ENCODE measurements at regions not wholly inside any gene's neighbourhood (a gene's known extent, or its start where the extent isn't known, plus 50 kb on each side); places are given as distances from the start of the nearest gene placed in this dataset.
"Not testable (repeated sequence)": the region's sequence is repeated elsewhere in the genome, so short reads cannot be mapped to it uniquely, and the experiment has no call there.

GRCh38 chr21:15466329-15466728 is 263.5 kb upstream of the USP25 start:
- Histone ChIP-seq H3K36me3 (ENCODE audit: control insufficient read depth in 4 of 4, insufficient read depth in 4 of 4, low read length in 3 of 4) (no peaks in the 10 kb centered on the region), H3K4me3 (ENCODE audit: control insufficient read depth in 1 of 7, extremely low read depth in 1 of 7, insufficient read depth in 4 of 7, low read depth in 2 of 7, low read length in 6 of 7) (no peak overlapping the region), H3K27ac (ENCODE audit: insufficient read depth in 1 of 2, low read depth in 1 of 2, low read length in 2 of 2, poor library complexity in 1 of 2, severe bottlenecking in 2 of 2) (no peak overlapping the region), H3K9me3 (ENCODE audit: control extremely low read depth in 1 of 5, control insufficient read depth in 4 of 5, insufficient read depth in 2 of 5, low read depth in 1 of 5, low read length in 4 of 5) (peaks cover 0 to 3% (median 0%) of the 10 kb centered on the region in 5 experiments), H3K27me3 (replicated peaks in 2 of 5; ENCODE audit: control insufficient read depth in 4 of 5, insufficient read depth in 5 of 5, low read length in 4 of 5) (no peaks in the 10 kb centered on the region), H3K4me1 (ENCODE audit: control extremely low read depth in 1 of 4, control insufficient read depth in 4 of 4, insufficient read depth in 4 of 4, low read length in 3 of 4) (peaks cover 0 to 8% (median 4%) of the 10 kb centered on the region in 4 experiments)
- ChIA-PET POLR2A (interaction anchor here (1.6 kb wide), 1 partner anchor 14 kb away, joined by 4 read pairs; no protein-coding TSS in a partner anchor), CTCF (no interaction called here)
- WGBS (ENCODE audit: insufficient coverage): 100% methylated on average over 1 of the region's 4 CpGs
- no peak for DNase-seq

- POLR2A ChIA-PET: no interaction called here
Observed at GRCh38 chr21:15468368-15468767, 261.4 kb upstream of the USP25 start.

GRCh38 chr21:15472108-15473040 is 257.4 kb upstream of the USP25 start:
- POLR2A ChIA-PET: no interaction called here
- CTCF ChIA-PET: no interaction called here

More at GRCh38 chr21:15468368-15468767, 261.4 kb upstream of the USP25 start:
- Histone ChIP-seq H3K36me3 (ENCODE audit: control insufficient read depth in 4 of 4, insufficient read depth in 4 of 4, low read length in 3 of 4) (no peaks in the 10 kb centered on the region), H3K9me3 (ENCODE audit: control extremely low read depth in 1 of 5, control insufficient read depth in 4 of 5, insufficient read depth in 2 of 5, low read depth in 1 of 5, low read length in 4 of 5) (peaks cover 0 to 3% (median 0%) of the 10 kb centered on the region in 5 experiments), H3K4me1 (ENCODE audit: control extremely low read depth in 1 of 4, control insufficient read depth in 4 of 4, insufficient read depth in 4 of 4, low read length in 3 of 4) (peaks cover 0 to 8% (median 4%) of the 10 kb centered on the region in 4 experiments), H3K27ac (ENCODE audit: insufficient read depth in 1 of 2, low read depth in 1 of 2, low read length in 2 of 2, poor library complexity in 1 of 2, severe bottlenecking in 2 of 2) (no peak overlapping the region), H3K27me3 (replicated peaks in 2 of 5; ENCODE audit: control insufficient read depth in 4 of 5, insufficient read depth in 5 of 5, low read length in 4 of 5) (no peaks in the 10 kb centered on the region), H3K4me3 (ENCODE audit: control insufficient read depth in 1 of 7, extremely low read depth in 1 of 7, insufficient read depth in 4 of 7, low read depth in 2 of 7, low read length in 6 of 7) (no peak overlapping the region)
- 76% methylated on average over 2 of the region's 2 CpGs for WGBS (ENCODE audit: insufficient coverage)
- CTCF ChIA-PET: interaction anchor here (1.0 to 1.8 kb wide), 6 partner anchors 10 to 85 kb away, joined by 3 to 7 read pairs (median 4); no protein-coding TSS in a partner anchor
- no peak for DNase-seq

GRCh38 chr21:15477773-15478172 is 252.0 kb upstream of the USP25 start:
- DNase-seq; POLR2A ChIA-PET; H3K4me3 ChIP-seq (ENCODE audit: control insufficient read depth in 1 of 7, extremely low read depth in 1 of 7, insufficient read depth in 4 of 7, low read depth in 2 of 7, low read length in 6 of 7); H3K27me3 ChIP-seq (replicated peaks in 2 of 5; ENCODE audit: control insufficient read depth in 4 of 5, insufficient read depth in 5 of 5, low read length in 4 of 5); H3K36me3 ChIP-seq (ENCODE audit: control insufficient read depth in 4 of 4, insufficient read depth in 4 of 4, low read length in 3 of 4); H3K27ac ChIP-seq (ENCODE audit: insufficient read depth in 1 of 2, low read depth in 1 of 2, low read length in 2 of 2, poor library complexity in 1 of 2, severe bottlenecking in 2 of 2): not testable (repeated sequence)
- CTCF ChIA-PET: interaction anchor here (1.1 to 1.6 kb wide), 4 partner anchors 8 to 418 kb away, joined by 3 read pairs; no protein-coding TSS in a partner anchor
- H3K4me1 ChIP-seq (ENCODE audit: control extremely low read depth in 1 of 4, control insufficient read depth in 4 of 4, insufficient read depth in 4 of 4, low read length in 3 of 4): peaks cover 13 to 39% (median 19%) of the 10 kb centered on the region in 4 experiments
- WGBS (ENCODE audit: insufficient coverage): no CpG with 5 or more reads among the region's 3 CpGs
- H3K9me3 ChIP-seq (ENCODE audit: control extremely low read depth in 1 of 5, control insufficient read depth in 4 of 5, insufficient read depth in 2 of 5, low read depth in 1 of 5, low read length in 4 of 5): peaks cover 0 to 14% (median 2%) of the 10 kb centered on the region in 5 experiments

More at GRCh38 chr21:15472108-15473040, 257.4 kb upstream of the USP25 start:
- peaks cover 0 to 8% (median 4%) of the 10 kb centered on the region in 4 experiments for H3K4me1 ChIP-seq (ENCODE audit: control extremely low read depth in 1 of 4, control insufficient read depth in 4 of 4, insufficient read depth in 4 of 4, low read length in 3 of 4)
- H3K27me3 ChIP-seq (replicated peaks in 2 of 5; ENCODE audit: control insufficient read depth in 4 of 5, insufficient read depth in 5 of 5, low read length in 4 of 5): no peaks in the 10 kb centered on the region
- 97% methylated on average over 4 of the region's 6 CpGs for WGBS (ENCODE audit: insufficient coverage)
- DNase-seq: no peak
- H3K27ac ChIP-seq (ENCODE audit: insufficient read depth in 1 of 2, low read depth in 1 of 2, low read length in 2 of 2, poor library complexity in 1 of 2, severe bottlenecking in 2 of 2): no peak overlapping the region
- peaks cover 0 to 7% (median 0%) of the 10 kb centered on the region in 5 experiments for H3K9me3 ChIP-seq (ENCODE audit: control extremely low read depth in 1 of 5, control insufficient read depth in 4 of 5, insufficient read depth in 2 of 5, low read depth in 1 of 5, low read length in 4 of 5)
- no peak overlapping the region for H3K4me3 ChIP-seq (ENCODE audit: control insufficient read depth in 1 of 7, extremely low read depth in 1 of 7, insufficient read depth in 4 of 7, low read depth in 2 of 7, low read length in 6 of 7)
- H3K36me3 ChIP-seq (ENCODE audit: control insufficient read depth in 4 of 4, insufficient read depth in 4 of 4, low read length in 3 of 4): no peaks in the 10 kb centered on the region

GRCh38 chr21:15480160-15480559 is 249.6 kb upstream of the USP25 start:
- Histone ChIP-seq H3K4me1 (ENCODE audit: control extremely low read depth in 1 of 4, control insufficient read depth in 4 of 4, insufficient read depth in 4 of 4, low read length in 3 of 4) (peaks cover 16 to 56% (median 24%) of the 10 kb centered on the region in 4 experiments), H3K9me3 (ENCODE audit: control extremely low read depth in 1 of 5, control insufficient read depth in 4 of 5, insufficient read depth in 2 of 5, low read depth in 1 of 5, low read length in 4 of 5) (peaks cover 0 to 14% (median 2%) of the 10 kb centered on the region in 5 experiments), H3K36me3 (ENCODE audit: control insufficient read depth in 4 of 4, insufficient read depth in 4 of 4, low read length in 3 of 4) (no peaks in the 10 kb centered on the region), H3K4me3 (ENCODE audit: control insufficient read depth in 1 of 7, extremely low read depth in 1 of 7, insufficient read depth in 4 of 7, low read depth in 2 of 7, low read length in 6 of 7) (peak overlapping the region in 1 of 7 experiments; percentile 14), H3K27ac (ENCODE audit: insufficient read depth in 1 of 2, low read depth in 1 of 2, low read length in 2 of 2, poor library complexity in 1 of 2, severe bottlenecking in 2 of 2) (no peak overlapping the region), H3K27me3 (replicated peaks in 2 of 5; ENCODE audit: control insufficient read depth in 4 of 5, insufficient read depth in 5 of 5, low read length in 4 of 5) (no peaks in the 10 kb centered on the region)
- POLR2A ChIA-PET: interaction anchor here (0.7 kb wide), 1 partner anchor 600 kb away, joined by 3 read pairs; no protein-coding TSS in a partner anchor
- WGBS (ENCODE audit: insufficient coverage): 96% methylated on average over 6 of the region's 6 CpGs
- no peak for DNase-seq
- CTCF ChIA-PET: interaction anchor here (1.1 to 3.0 kb wide), 5 partner anchors 11 to 511 kb away, joined by 3 to 7 read pairs (median 4); no protein-coding TSS in a partner anchor

GRCh38 chr21:15483138-15483780 is 246.5 kb upstream of the USP25 start:
- peak; percentile 94 to 96 (median 95) for DNase-seq
- Histone ChIP-seq H3K36me3 (ENCODE audit: control insufficient read depth in 4 of 4, insufficient read depth in 4 of 4, low read length in 3 of 4) (no peaks in the 10 kb centered on the region), H3K4me1 (ENCODE audit: control extremely low read depth in 1 of 4, control insufficient read depth in 4 of 4, insufficient read depth in 4 of 4, low read length in 3 of 4) (peaks cover 16 to 62% (median 24%) of the 10 kb centered on the region in 4 experiments), H3K9me3 (ENCODE audit: control extremely low read depth in 1 of 5, control insufficient read depth in 4 of 5, insufficient read depth in 2 of 5, low read depth in 1 of 5, low read length in 4 of 5) (no peaks in the 10 kb centered on the region), H3K27ac (ENCODE audit: insufficient read depth in 1 of 2, low read depth in 1 of 2, low read length in 2 of 2, poor library complexity in 1 of 2, severe bottlenecking in 2 of 2) (peak overlapping the region in 1 of 2 experiments; percentile 57), H3K4me3 (ENCODE audit: control insufficient read depth in 1 of 7, extremely low read depth in 1 of 7, insufficient read depth in 4 of 7, low read depth in 2 of 7, low read length in 6 of 7) (peak overlapping the region in 3 of 7 experiments; percentile 16 to 48 (median 20)), H3K27me3 (replicated peaks in 2 of 5; ENCODE audit: control insufficient read depth in 4 of 5, insufficient read depth in 5 of 5, low read length in 4 of 5) (no peaks in the 10 kb centered on the region)
- POLR2A ChIA-PET: interaction anchor here (0.9 to 1.3 kb wide), 2 partner anchors 418 to 456 kb away, joined by 3 to 8 read pairs; partner anchors contain the start of gene NRIP1
- CTCF ChIA-PET: interaction anchor here (0.5 to 3.0 kb wide), 35 partner anchors 9 to 494 kb away, joined by 3 to 19 read pairs (median 4); partner anchors contain the start of gene NRIP1
- 0% methylated on average over 6 of the region's 8 CpGs for WGBS (ENCODE audit: insufficient coverage)
